Transverse colon (tissue), 4 donors: ENCODE measurements at regions not wholly inside any gene's neighbourhood (a gene's known extent, or its start where the extent isn't known, plus 50 kb on each side); places are given as distances from the start of the nearest gene placed in this dataset.

Experiments
- CTCF ChIP-seq, 5 experiments: fragments of 200-600 bp in 3 of 5; fragments of 450-650 bp in 2 of 5; sonication (generic) in 3 of 5; IDR thresholded peaks; 1 replicate in 2 of 5; 2 replicates in 3 of 5; pipeline ENCODE4 v1.5.1; 2016 to 2017; ENCODE audit warnings: antibody characterized with exemption in 5 of 5, inconsistent platforms in 3 of 5, mild to moderate bottlenecking in 2 of 5, moderate library complexity in 1 of 5
- POLR2AphosphoS5 ChIP-seq, 3 donors: sonication (generic); formaldehyde crosslinking; IDR thresholded peaks; one replicate each; pipeline ENCODE4 v1.6.1; 2016; ENCODE audit warnings: antibody characterized with exemption in 3 of 3

DNA sequence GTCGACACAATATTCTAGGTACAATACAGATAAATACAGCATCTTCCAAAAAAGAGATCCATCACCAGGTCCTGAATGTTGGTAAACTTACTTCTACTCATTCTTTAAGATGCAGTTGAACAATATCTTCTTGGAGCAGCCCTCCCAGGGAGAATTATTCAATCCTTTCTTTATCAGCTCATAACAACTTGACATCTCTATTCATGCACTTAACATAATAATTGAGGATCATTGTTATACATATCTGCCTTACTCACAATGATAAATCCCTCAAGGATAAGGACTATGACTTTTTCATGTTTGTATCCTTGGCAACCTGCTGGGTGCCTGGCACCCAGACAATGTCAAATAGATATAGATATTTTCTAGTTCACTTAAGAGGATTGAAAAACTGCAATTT lies 219.5 kb downstream of the POU4F1 start:
- no peak for TF ChIP-seq CTCF (IDR thresholded peaks at IDR 0.05)
- no peak for TF ChIP-seq POLR2AphosphoS5 (IDR thresholded peaks at IDR 0.05)
